Right ventricle myocardium superior (tissue), 1 donor: ENCODE measurements at regions not wholly inside any gene's neighbourhood (a gene's known extent, or its start where the extent isn't known, plus 50 kb on each side); places are given as distances from the start of the nearest gene placed in this dataset.

ENCODE experiments used
- ATAC-seq: fragments of 200-7000 bp; cut with Tn5 transposase; one replicate; pipeline ENCODE4 v1.9.1; 2020; ENCODE audit warnings: mild to moderate bottlenecking; ENCODE audit not compliant: poor library complexity
- DNase-seq: peaks from one replicate; pipeline ENCODE4 v3.0.0-alpha.2; 2020
- intact Hi-C: fragments of 100-400 bp; cut with DNase I; formaldehyde crosslinking; loops from one replicate; pipeline ENCODE4 v1.11.2; 2022
- donor health status: DM: no; HTN: yes; CAD: no; lungs with severe emphysema.

DNA sequence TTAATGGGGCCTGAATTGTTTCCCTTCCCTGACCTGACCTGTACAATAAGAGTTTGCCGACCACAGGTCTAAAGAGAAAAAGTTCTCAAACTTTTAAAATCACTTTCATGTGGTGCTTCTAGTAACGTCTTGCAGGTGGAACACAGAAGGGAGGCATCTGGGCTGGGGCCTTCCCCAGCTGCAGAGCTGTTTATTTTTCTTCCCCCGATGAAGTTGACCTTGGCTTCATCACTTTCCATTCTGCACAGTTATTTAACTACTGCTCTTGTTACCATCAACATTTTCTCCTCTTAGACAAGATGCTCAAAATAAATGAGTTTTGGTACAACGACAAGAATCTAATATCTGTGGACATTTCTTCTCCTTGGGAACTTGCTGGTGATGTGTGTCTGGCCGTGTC, 181.7 kb downstream of the HERPUD2 start:
- intact Hi-C loops = loop anchor here (5.0 kb wide), 1 partner anchor 46 kb away; no protein-coding TSS in a partner anchor
- no peak for ATAC-seq

DNA sequence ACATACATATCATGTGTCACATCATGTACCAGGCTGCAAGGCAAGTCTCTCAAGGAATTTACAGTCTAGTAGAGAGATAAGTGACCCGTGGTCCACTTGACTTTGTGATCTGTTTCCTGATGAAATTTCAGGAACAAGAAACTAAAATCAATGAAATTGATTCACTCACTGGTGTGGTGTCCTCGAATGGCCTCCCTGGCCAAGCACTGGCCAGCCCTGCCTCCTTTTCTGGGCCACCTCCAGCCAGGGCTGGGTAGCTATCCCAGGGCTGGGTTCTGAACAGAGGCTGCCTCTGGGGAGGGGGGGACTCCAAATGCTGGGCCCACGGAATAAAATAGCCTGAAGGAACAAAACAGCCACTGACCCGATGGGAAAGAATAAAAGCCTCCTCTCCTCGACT, 182.2 kb downstream of the HERPUD2 start:
- intact Hi-C loops = loop anchor here (5.0 kb wide), 1 partner anchor 45 kb away; no protein-coding TSS in a partner anchor
- peak; percentile 75 for ATAC-seq
- DNase-seq = no peak

More for the DNA sequence above, 181.7 kb downstream of the HERPUD2 start:
- no peak for DNase-seq

DNA sequence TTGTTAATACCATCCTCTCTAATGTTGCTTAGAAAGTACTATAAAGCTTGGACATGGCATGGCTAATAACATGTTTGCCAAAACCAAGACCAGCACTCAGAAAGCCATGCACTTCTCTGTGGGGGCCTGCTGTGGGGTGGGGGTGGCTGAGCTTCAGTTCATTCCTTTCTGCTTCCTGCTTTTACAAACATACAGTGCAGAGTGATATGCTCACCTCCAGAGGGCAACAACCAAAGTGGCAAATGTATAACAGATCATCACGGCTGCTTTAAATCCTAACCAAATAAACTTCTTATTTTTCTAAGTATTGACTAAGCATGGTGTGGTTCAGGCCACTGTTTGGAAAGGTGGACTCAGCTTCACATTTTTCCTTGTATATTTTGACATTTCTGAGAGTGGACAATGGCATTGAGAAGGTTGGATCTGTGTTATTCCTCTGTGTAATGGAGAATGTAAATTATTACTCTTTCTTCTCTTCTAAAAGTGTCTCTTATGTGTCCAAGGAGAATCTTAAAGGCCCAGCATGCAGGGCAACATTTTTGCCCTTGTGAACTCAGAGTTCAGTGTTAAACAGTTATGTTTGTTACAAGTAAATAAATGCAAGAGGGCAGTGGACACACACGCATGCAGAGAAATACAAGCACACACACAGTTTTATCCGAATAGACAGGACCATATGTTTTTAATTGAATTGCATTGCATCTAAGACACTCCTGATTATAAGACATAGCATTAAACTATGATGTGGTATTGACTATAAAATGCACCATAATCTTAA, 186.1 kb downstream of the HERPUD2 start:
- DNase-seq (no peak), ATAC-seq (no peak)
- intact Hi-C loops = no loop called here

DNA sequence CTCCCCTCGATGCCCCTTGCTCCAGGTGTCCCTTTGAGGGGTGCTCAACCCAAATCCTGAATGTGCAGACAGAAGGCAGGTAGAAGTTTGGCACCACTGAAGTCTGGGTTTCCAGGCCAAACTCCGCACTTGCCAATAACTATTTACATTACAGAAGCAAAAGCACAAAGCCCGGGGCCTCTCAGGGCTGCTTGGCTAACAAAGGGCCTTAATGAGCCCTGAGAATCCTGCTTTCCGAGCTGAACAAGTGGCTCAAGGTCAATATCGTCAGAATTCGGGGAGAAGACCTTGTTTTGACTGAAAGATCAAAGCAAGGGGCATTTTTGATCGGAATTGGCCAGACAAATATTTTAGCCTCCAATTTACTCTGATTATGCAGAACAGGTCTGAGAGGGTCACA, 189.9 kb downstream of the HERPUD2 start:
- ATAC-seq (no peak), DNase-seq (no peak)
- intact Hi-C loops = no loop called here

DNA sequence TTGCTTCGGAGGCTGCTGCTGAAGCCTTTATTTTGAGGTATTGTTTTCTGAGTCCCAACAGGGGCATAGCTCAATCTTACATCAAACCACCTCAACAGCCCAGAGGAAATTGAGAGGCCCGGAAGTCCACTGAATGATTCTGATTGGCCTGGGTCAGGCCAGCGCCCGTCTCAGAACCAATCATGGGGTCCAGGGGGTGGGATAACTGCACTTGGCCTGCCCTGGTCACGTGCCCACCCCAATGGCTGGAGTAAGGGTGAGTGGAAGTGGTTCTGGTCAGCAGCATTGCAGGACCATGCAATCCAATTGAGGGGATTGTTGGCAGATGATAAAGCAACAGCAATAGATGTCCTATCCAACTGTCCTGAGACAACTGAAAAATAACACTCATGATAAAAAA, 190.6 kb downstream of the HERPUD2 start:
- intact Hi-C loops = no loop called here
- DNase-seq = no peak
- no peak for ATAC-seq

- ATAC-seq (no peak), DNase-seq (no peak)
- intact Hi-C loops = no loop called here
These were observed 193.3 kb downstream of the HERPUD2 start for GRCh38 chr7:35501681-35502080.

DNA sequence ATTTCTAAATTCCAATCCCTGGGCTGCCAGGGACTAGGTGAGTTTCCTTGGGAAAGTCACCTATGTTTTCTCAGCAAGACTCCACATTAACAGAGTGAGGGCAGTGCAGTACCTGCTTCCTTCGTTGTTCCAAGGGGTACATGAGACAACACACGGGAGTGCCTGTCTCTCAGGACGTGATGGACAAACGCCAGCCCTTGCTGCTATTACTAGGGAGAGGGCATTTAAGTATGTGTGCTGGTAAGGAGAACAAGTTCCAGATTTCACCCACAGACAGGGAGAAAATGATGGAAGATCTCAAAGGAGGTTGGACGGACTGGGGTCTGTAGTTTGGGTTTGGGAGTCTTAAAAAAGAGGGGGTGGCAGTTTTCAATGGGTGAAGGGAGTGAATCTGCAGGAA, 195.7 kb downstream of the HERPUD2 start:
- ATAC-seq (no peak), DNase-seq (no peak)
- intact Hi-C loops = no loop called here

- no peak for DNase-seq
- intact Hi-C loops = no loop called here
- ATAC-seq = no peak
These were observed 196.5 kb downstream of the HERPUD2 start for GRCh38 chr7:35498416-35498815.

DNA sequence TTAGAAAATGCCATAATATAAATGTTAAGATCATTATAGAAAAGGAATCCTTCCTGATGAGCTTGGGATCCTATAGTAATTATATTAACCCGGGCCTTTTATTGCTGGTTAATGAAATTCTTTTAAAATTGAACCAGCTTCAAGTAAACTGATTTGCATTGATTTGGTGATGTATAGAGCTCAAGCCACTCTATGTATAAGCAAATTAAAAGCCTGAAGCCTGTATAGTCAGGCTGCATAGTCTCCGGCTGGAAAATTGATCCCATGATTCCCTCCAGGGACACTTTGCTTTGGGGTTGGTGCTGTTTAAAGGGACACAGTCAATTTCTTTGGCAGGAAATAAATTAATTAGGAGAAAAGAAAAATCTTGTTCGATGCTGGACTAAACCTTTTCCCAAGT, 199.1 kb downstream of the HERPUD2 start:
- no peak for DNase-seq
- no peak for ATAC-seq
- intact Hi-C loops = no loop called here

GRCh38 chr7:35495377-35495776, 199.6 kb downstream of the HERPUD2 start:
- ATAC-seq (no peak), DNase-seq (no peak)
- intact Hi-C loops = no loop called here

GRCh38 chr7:35494407-35494806, 200.5 kb downstream of the HERPUD2 start:
- intact Hi-C loops = no loop called here
- no peak for DNase-seq
- ATAC-seq = no peak

DNA sequence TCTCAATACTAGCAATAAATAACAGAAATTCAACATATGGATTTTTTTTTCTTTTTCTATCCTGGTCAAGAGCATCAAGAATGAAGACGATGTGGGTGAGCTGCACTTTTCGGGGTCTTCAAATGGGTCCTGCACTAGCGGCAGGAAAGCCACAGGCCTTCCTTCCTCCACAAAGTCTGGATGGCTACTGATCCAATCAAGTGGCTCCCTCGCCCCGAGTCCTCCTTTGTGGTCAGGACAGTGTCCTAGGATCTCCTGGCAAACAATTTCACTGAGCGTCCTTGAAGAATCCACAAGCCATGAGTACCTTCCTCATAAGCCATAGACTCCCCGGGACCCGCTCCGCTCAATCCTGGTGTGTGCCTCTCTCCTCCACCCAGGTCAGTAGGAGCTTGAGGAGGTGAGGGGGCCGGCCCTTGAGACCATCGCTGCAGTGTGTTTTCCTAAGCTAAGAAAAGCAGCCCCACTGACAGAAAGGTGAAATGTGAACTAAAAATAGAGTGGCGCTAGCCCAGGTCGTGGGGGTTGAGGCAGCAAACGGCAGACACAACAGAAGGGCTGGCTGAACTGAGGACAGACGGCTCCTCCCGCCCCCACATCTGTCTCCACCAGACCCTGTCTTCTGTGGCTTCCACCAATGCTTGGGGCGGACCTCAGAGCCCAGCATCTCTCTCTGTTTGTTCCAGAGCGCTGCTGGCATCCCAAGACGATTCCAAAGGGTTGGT, 202.3 kb downstream of the HERPUD2 start:
- ATAC-seq (peak; percentile 56), DNase-seq (no peak)
- intact Hi-C loops = no loop called here

DNA sequence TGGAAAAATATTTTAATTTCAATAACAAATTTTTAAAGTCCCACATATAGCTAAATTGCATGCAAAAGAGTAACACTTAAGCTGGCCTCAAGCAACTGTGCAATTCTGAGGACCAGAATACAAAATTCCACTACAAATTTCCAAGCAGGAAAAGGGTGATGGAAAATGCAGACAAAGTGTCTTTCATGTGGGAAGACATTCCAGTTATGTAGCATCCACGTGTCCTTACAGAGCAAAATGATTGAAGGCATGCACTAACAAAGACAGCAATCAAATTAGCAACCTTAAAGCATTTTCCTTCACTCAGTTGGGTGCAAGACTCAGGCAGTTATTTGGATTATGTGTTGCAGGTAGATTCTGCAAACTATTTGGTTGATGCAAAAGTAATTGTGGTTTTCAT, 203.7 kb downstream of the HERPUD2 start:
- intact Hi-C loops = no loop called here
- ATAC-seq = no peak
- DNase-seq = no peak

DNA sequence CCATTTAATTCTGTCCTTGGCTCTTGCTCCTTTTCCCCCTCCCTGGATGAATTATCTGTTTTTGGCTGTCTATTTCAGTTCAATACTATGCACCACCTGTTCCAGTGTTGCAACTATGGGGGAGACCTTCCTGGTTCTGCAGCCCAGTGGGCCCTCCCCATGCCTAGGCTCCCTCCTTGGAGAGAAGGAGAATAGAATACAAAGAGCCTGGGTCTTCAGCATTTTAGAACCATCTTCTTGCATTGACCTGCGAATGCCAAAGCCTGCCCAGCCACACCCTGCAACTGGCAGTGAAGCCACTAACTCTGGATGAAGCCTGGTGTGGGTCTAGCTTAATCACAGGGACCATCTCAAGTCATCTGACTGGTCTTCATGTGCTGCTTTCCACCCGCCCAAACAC, 207.1 kb downstream of the HERPUD2 start:
- intact Hi-C loops = no loop called here
- no peak for DNase-seq
- no peak for ATAC-seq

GRCh38 chr7:35487402-35487801, 207.5 kb downstream of the HERPUD2 start:
- ATAC-seq = peak; percentile 52
- no peak for DNase-seq
- intact Hi-C loops = no loop called here

GRCh38 chr7:35485436-35485835, 209.5 kb downstream of the HERPUD2 start:
- ATAC-seq = no peak
- intact Hi-C loops = no loop called here
- no peak for DNase-seq

DNA sequence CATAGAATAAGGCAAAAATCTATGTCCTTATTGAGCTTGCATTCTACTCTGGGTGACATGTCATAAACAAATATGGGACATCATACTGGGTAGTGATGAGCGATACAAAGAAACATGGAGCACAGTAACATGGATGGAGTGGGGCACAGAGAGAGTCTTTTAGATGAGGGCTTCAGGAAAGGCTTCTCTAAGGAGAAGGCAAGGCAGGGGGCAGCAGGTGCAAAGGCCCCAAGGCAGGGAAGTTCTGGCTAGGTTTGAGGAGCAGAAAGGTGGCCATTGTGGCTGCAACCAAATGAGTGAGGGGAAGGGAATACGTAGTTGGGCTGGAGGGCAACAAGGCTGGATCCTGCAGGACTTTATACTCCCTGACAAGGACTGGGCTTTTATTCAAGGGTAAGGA, 211.4 kb downstream of the HERPUD2 start:
- no peak for ATAC-seq

GRCh38 chr7:35482231-35482630, 212.7 kb downstream of the HERPUD2 start:
- intact Hi-C loops = no loop called here
- no peak for ATAC-seq
- no peak for DNase-seq

More for the DNA sequence above, 211.4 kb downstream of the HERPUD2 start:
- no peak for DNase-seq
- intact Hi-C loops = no loop called here

GRCh38 chr7:35480806-35481205, 214.1 kb downstream of the HERPUD2 start:
- no peak for ATAC-seq
- DNase-seq = no peak
- intact Hi-C loops = no loop called here

GRCh38 chr7:35477609-35478008, 217.3 kb downstream of the HERPUD2 start:
- DNase-seq (no peak), ATAC-seq (no peak)
- intact Hi-C loops = no loop called here
